ENCODE measurements at regions not wholly inside any gene's neighbourhood (a gene's known extent, or its start where the extent isn't known, plus 50 kb on each side); places are given as distances from the start of the nearest gene placed in this dataset.

- no peaks in the 10 kb centered on the region for H3K27me3 ChIP-seq (replicated peaks in 1 of 2; ENCODE audit: control insufficient read depth in 2 of 2, insufficient read depth in 2 of 2, low read length in 1 of 2)
- FAIRE-seq, result no peak
- H3K9ac ChIP-seq (ENCODE audit: control insufficient read depth, insufficient read depth, low read length), result no peak overlapping the region
- intact Hi-C loops (cut with micrococcal nuclease; ENCODE audit: unreplicated experiment), result no loop called here
- no peaks in the 10 kb centered on the region for H3K79me2 ChIP-seq (ENCODE audit: control insufficient read depth, insufficient read depth, low read length)
- no peak overlapping the region for H2AFZ ChIP-seq (ENCODE audit: control insufficient read depth, low read depth, low read length)
- in situ Hi-C loops (cut with MboI), result no loop called here
- H3K36me3 ChIP-seq (ENCODE audit: control insufficient read depth in 2 of 2, insufficient read depth in 2 of 2, low read length in 1 of 2), result no peaks in the 10 kb centered on the region
- ChIA-PET SMC1A (ENCODE audit: uncharacterized antibody, unreplicated experiment) (no interaction called here), CTCF (no interaction called here), RAD21 (ENCODE audit: unreplicated experiment) (no interaction called here), POLR2A (no interaction called here)
- no peak for TF ChIP-seq CBX3 (IDR thresholded peaks at IDR 0.05; ENCODE audit: borderline replicate concordance, low read depth)
- TF ChIP-seq, protein P1, sequence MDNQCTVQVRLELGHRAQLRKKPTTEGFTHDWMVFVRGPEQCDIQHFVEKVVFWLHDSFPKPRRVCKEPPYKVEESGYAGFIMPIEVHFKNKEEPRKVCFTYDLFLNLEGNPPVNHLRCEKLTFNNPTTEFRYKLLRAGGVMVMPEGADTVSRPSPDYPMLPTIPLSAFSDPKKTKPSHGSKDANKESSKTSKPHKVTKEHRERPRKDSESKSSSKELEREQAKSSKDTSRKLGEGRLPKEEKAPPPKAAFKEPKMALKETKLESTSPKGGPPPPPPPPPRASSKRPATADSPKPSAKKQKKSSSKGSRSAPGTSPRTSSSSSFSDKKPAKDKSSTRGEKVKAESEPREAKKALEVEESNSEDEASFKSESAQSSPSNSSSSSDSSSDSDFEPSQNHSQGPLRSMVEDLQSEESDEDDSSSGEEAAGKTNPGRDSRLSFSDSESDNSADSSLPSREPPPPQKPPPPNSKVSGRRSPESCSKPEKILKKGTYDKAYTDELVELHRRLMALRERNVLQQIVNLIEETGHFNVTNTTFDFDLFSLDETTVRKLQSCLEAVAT (IDR thresholded peaks at IDR 0.05), result no peak
- no peak for TF ChIP-seq BCL11A (IDR thresholded peaks at IDR 0.05; ENCODE audit: low read depth, low read length)
- TF ChIP-seq POU2F2 (IDR thresholded peaks at IDR 0.05; ENCODE audit: borderline replicate concordance, low read depth, low read length), result no peak
- TF ChIP-seq ZBED1 (IDR thresholded peaks at IDR 0.05; ENCODE audit: borderline replicate concordance), result no peak
- TF ChIP-seq RELB (IDR thresholded peaks at IDR 0.05; ENCODE audit: low read depth), result no peak
- TF ChIP-seq SMC3 (IDR thresholded peaks at IDR 0.05; ENCODE audit: borderline replicate concordance, low read length), result no peak
- TF ChIP-seq PAX5 (IDR thresholded peaks at IDR 0.05; ENCODE audit: borderline replicate concordance, low read depth, low read length), result no peak
- no peak for TF ChIP-seq E4F1 (IDR thresholded peaks at IDR 0.05; ENCODE audit: borderline replicate concordance, partially characterized antibody)
- TF ChIP-seq RCOR1 (conservative IDR thresholded peaks at IDR 0.05; ENCODE audit: low read depth, low read length), result no peak
- no peaks in the 10 kb centered on the region for H3K4me1 ChIP-seq (ENCODE audit: control insufficient read depth, insufficient read depth, low read length)
- no peaks in the 10 kb centered on the region for H4K20me1 ChIP-seq (ENCODE audit: control insufficient read depth, insufficient read depth)
- DNase-seq (ENCODE audit: low read depth, low spot score), result no peak
- 2% methylated on average over 2 of the region's 2 CpGs for WGBS (ENCODE audit: insufficient coverage, insufficient replicate concordance, low lambda C conversion rate, missing lambda C conversion rate)
- H3K4me2 ChIP-seq (ENCODE audit: control insufficient read depth, insufficient read depth), result no peak overlapping the region
- ATAC-seq, result no peak
- no TSS peak for BruUV-seq (replicated peaks)
- no peaks in the 10 kb centered on the region; the same call in 2 of the 3 replicates for H3K9me3 ChIP-seq (replicated peaks; ENCODE audit: control insufficient read depth, insufficient read depth, low read length)
- H3K4me3 ChIP-seq, result no peak overlapping the region
- no peak overlapping the region for H3K27ac ChIP-seq (ENCODE audit: control insufficient read depth, insufficient read depth)
Measured at GRCh38 chr4:145326491-145326890, 146.1 kb upstream of the OTUD4 start.

Measured in GM12878 (cell line).